Chondrocyte (in vitro differentiated cells): ENCODE measurements at regions not wholly inside any gene's neighbourhood (a gene's known extent, or its start where the extent isn't known, plus 50 kb on each side); places are given as distances from the start of the nearest gene placed in this dataset.

Experiments
- DNase-seq: peaks from one replicate; pipeline ENCODE4 v3.0.0; 2021; ENCODE audit warnings: mixed read lengths, low spot score
- H3K27ac Mint-ChIP-seq: one replicate; pipeline ENCODE4 v1.8.0; 2021; ENCODE audit warnings: mild to moderate bottlenecking, moderate library complexity, mixed read lengths; ENCODE audit not compliant: unreplicated experiment
- H3K27me3 Mint-ChIP-seq: 2 replicates; pipeline ENCODE4 v1.8.0; 2021; ENCODE audit warnings: low read depth, mixed read lengths
- H3K36me3 Mint-ChIP-seq: 2 replicates; pipeline ENCODE4 v1.8.0; 2021; ENCODE audit warnings: low read depth, mixed read lengths
- H3K4me1 Mint-ChIP-seq: 2 replicates; pipeline ENCODE4 v1.8.0; 2021; ENCODE audit warnings: low read depth, mild to moderate bottlenecking, mixed read lengths
- H3K4me3 Mint-ChIP-seq: one replicate; pipeline ENCODE4 v1.8.0; 2021; ENCODE audit warnings: mild to moderate bottlenecking, moderate library complexity, mixed read lengths; ENCODE audit not compliant: unreplicated experiment
- H3K9me3 Mint-ChIP-seq: 2 replicates; pipeline ENCODE4 v1.8.0; 2021; ENCODE audit warnings: low read depth, mixed read lengths
- CTCF ChIP-seq: fragments of 200-600 bp; sonication (generic); IDR thresholded peaks from 2 replicates; pipeline ENCODE4 v1.5.0; 2021; ENCODE audit warnings: antibody characterized with exemption, mild to moderate bottlenecking, moderate library complexity

GRCh38 chr18:39190508-39190907 lies 1624.9 kb upstream of the CELF4 start:
- H3K36me3 Mint-ChIP-seq = no peaks in the 10 kb centered on the region
- no peaks in the 10 kb centered on the region for H3K4me1 Mint-ChIP-seq
- DNase-seq = no peak
- H3K27ac Mint-ChIP-seq = no peak overlapping the region
- no peak overlapping the region for H3K4me3 Mint-ChIP-seq
- no peaks in the 10 kb centered on the region for H3K27me3 Mint-ChIP-seq
- no peak for TF ChIP-seq CTCF
- H3K9me3 Mint-ChIP-seq = no peaks in the 10 kb centered on the region

GRCh38 chr18:39188278-39188677 lies 1622.7 kb upstream of the CELF4 start:
- Mint-ChIP-seq H3K36me3 (no peaks in the 10 kb centered on the region), H3K27me3 (no peaks in the 10 kb centered on the region)

DNA sequence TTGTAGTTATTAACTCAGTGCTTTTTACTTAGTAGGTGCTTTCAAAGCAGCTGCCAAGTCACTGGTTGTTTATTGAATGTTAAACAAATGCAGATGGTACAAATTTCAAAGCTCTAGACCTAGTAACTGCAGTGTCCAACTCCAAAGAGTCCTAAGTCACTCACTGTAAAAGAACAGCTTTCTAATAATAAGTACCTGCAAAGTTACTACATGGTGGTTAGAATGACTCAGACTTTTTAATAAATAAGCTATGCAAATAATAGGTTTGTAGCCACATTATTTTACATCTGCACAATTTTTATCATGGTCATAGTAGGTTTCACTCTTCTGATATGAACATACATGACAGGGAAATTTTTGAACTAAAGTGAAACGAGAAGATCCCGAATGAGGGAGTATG lies 1620.4 kb upstream of the CELF4 start:
- H3K4me1 Mint-ChIP-seq = no peaks in the 10 kb centered on the region
- no peaks in the 10 kb centered on the region for H3K27me3 Mint-ChIP-seq
- H3K4me3 Mint-ChIP-seq = no peak overlapping the region
- no peak overlapping the region for H3K27ac Mint-ChIP-seq
- H3K36me3 Mint-ChIP-seq = no peaks in the 10 kb centered on the region
- DNase-seq = no peak
- no peaks in the 10 kb centered on the region for H3K9me3 Mint-ChIP-seq
- no peak for TF ChIP-seq CTCF

More at GRCh38 chr18:39188278-39188677, 1622.7 kb upstream of the CELF4 start:
- Mint-ChIP-seq H3K27ac (no peak overlapping the region), H3K4me1 (no peaks in the 10 kb centered on the region), H3K9me3 (no peaks in the 10 kb centered on the region), H3K4me3 (no peak overlapping the region)
- TF ChIP-seq CTCF = no peak
- DNase-seq = no peak

DNA sequence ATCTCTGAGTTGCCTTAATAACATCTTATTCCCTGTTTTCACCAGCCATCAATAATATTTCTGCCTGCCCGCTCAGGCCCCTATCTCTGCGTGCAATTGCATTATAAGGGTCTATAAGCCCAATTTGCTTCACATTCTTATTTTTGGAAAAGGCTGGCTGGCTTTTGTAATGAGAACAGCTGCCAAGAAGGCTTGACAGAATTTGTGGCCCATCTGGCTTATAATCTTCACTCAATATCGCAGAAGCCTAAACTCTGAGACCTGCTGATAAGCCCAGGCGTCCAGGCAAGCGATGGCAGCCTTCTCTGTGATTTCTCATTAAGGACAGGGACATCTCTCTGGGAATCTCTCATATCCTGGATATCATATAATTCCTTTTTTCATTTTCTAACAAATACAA lies 1618.6 kb upstream of the CELF4 start:
- Mint-ChIP-seq H3K36me3 (no peaks in the 10 kb centered on the region), H3K27me3 (no peaks in the 10 kb centered on the region), H3K9me3 (no peaks in the 10 kb centered on the region), H3K27ac (no peak overlapping the region), H3K4me3 (no peak overlapping the region), H3K4me1 (no peaks in the 10 kb centered on the region)
- no peak for TF ChIP-seq CTCF
- DNase-seq = no peak

DNA sequence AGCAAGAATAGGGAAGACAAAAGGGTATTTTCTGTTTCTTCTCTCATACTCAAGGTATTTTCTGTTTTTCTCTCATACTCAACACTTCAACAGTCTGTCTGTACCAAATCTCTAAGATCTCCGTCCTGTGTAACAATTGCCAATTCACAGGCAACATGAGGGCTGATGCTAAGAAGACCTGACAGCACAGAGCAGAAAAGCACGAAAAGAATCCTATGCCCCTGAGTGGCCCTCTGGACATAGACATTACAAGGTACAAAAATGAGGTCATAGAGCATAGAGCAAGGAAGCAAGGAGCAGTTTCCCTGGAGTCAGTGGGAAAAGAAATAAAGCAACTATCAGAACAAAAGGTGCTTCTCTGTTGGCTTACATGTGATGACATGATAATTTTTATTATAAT lies 1612.6 kb upstream of the CELF4 start:
- Mint-ChIP-seq H3K9me3 (peaks cover 3% of the 10 kb centered on the region), H3K36me3 (no peaks in the 10 kb centered on the region), H3K4me3 (no peak overlapping the region), H3K4me1 (no peaks in the 10 kb centered on the region), H3K27me3 (no peaks in the 10 kb centered on the region), H3K27ac (no peak overlapping the region)
- no peak for TF ChIP-seq CTCF
- DNase-seq = no peak
